H1 (cell line): ENCODE measurements at regions not wholly inside any gene's neighbourhood (a gene's known extent, or its start where the extent isn't known, plus 50 kb on each side); places are given as distances from the start of the nearest gene placed in this dataset.

Experiments used
- CTCF ChIA-PET: fragments of 300-600 bp; sonication (Branson Sonifier 250); formaldehyde crosslinking; loops from one replicate; lab custom pipeline; 2021; ENCODE audit not compliant: partially characterized antibody; lab: Charles Lee
- POLR2A ChIA-PET: fragments of 300-600 bp; sonication (Branson Sonifier 250); formaldehyde crosslinking; loops from one replicate; lab custom pipeline; 2021; ENCODE audit warnings: inconsistent platforms; ENCODE audit not compliant: partially characterized antibody; lab: Charles Lee
- DNase-seq, 2 experiments: peaks; one replicate each; pipeline versions ENCODE4 v3.0.0 to v3.0.0-alpha.2; 2010 to 2022; ENCODE audit warnings: low spot score in 2 of 2, low read depth in 1 of 2, mixed read lengths in 1 of 2
- FAIRE-seq: peaks from 2 replicates; lab custom pipeline; 2011; peaks lifted over from hg19 to GRCh38; lab: Jason Lieb, UNC
- H2AFZ ChIP-seq: 2 replicates; pipeline ENCODE4 v1.8.1; 2012; ENCODE audit warnings: low read length, inconsistent platforms
- H2AK5ac ChIP-seq: 2 replicates; pipeline ENCODE4 v1.6.1; 2013; ENCODE audit warnings: low read depth, low read length
- H2BK120ac ChIP-seq: replicated peaks from 2 replicates; pipeline ENCODE3; 2013; ENCODE audit warnings: low read depth, low read length, inconsistent platforms
- H2BK12ac ChIP-seq: 2 replicates; pipeline ENCODE4 v1.6.1; 2013; ENCODE audit warnings: low read depth, low read length
- H2BK15ac ChIP-seq: 2 replicates; pipeline ENCODE4 v1.6.1; 2013; ENCODE audit warnings: low read length
- H2BK20ac ChIP-seq: 2 replicates; pipeline ENCODE4 v1.6.1; 2013; ENCODE audit warnings: low read length
- H2BK5ac ChIP-seq: 2 replicates; pipeline ENCODE4 v1.6.1; 2013; ENCODE audit warnings: low read depth, low read length
- H3K14ac ChIP-seq: 2 replicates; pipeline ENCODE4 v1.6.1; 2013; ENCODE audit warnings: inconsistent platforms; ENCODE audit not compliant: insufficient read length
- H3K18ac ChIP-seq: 2 replicates; pipeline ENCODE4 v1.6.1; 2013; ENCODE audit warnings: low read length; ENCODE audit errors: extremely low read depth
- H3K23ac ChIP-seq: 2 replicates; pipeline ENCODE4 v1.6.1; 2013; ENCODE audit warnings: inconsistent platforms; ENCODE audit not compliant: insufficient read length
- H3K23me2 ChIP-seq: 2 replicates; pipeline ENCODE4 v1.6.1; 2013; ENCODE audit warnings: low read depth, low read length
- H3K27ac ChIP-seq: 2 replicates; pipeline ENCODE4 v1.6.1; 2011; ENCODE audit warnings: low read depth, low read length, inconsistent platforms
- H3K27me3 ChIP-seq, 4 experiments: replicated peaks in 1 of 4; 1 replicate in 1 of 4; 2 replicates in 3 of 4; pipeline versions ENCODE4 v1.6.1 to v1.8.1; 2011 to 2013; ENCODE audit warnings: low read length in 3 of 4, mild to moderate bottlenecking in 3 of 4, inconsistent platforms in 2 of 4, mixed read lengths in 2 of 4, moderate library complexity in 1 of 4; ENCODE audit not compliant: control insufficient read depth in 3 of 4, insufficient read depth in 3 of 4; ENCODE audit errors: extremely low read depth in 1 of 4
- H3K36me3 ChIP-seq, 4 experiments: 2 replicates each; pipeline versions ENCODE4 v1.6.1 to v1.8.1; 2011 to 2013; ENCODE audit warnings: mild to moderate bottlenecking in 4 of 4, low read length in 3 of 4, moderate library complexity in 2 of 4, control low read depth in 1 of 4, inconsistent platforms in 1 of 4; ENCODE audit not compliant: insufficient read depth in 4 of 4, control insufficient read depth in 2 of 4
- H3K4ac ChIP-seq: replicated peaks from 2 replicates; pipeline ENCODE3; 2013; ENCODE audit warnings: low read length, low read depth, mixed read lengths, inconsistent platforms; ENCODE audit not compliant: insufficient read length
- H3K4me1 ChIP-seq, 4 experiments: replicated peaks in 1 of 4; 1 replicate in 1 of 4; 2 replicates in 3 of 4; pipeline versions ENCODE4 v1.6.1 to v1.8.1; 2011 to 2013; ENCODE audit warnings: low read length in 3 of 4, inconsistent platforms in 2 of 4, mixed read lengths in 1 of 4; ENCODE audit not compliant: insufficient read depth in 4 of 4, control insufficient read depth in 3 of 4
- H3K4me2 ChIP-seq, 2 experiments: 2 replicates each; pipeline versions ENCODE4 v1.6.1 to v1.8.1; 2011 to 2013; ENCODE audit warnings: low read depth in 2 of 2, low read length in 2 of 2, control low read depth in 1 of 2, inconsistent platforms in 1 of 2, mild to moderate bottlenecking in 1 of 2; ENCODE audit not compliant: insufficient read depth in 1 of 2
- H3K4me3 ChIP-seq, 4 experiments: fragments of 200-600, 300-600 bp in 1 of 4; sonication (generic), shearing (Covaris generic), sonication (Bioruptor Twin) in 1 of 4; 2 replicates each; pipeline versions ENCODE4 v1.5.1 to v1.8.1; 2011 to 2016; ENCODE audit warnings: low read length in 4 of 4, low read depth in 3 of 4, control low read depth in 2 of 4, inconsistent platforms in 2 of 4, mild to moderate bottlenecking in 2 of 4, mixed read lengths in 1 of 4, moderate library complexity in 1 of 4; ENCODE audit not compliant: insufficient read depth in 2 of 4; ENCODE audit errors: extremely low read depth in 1 of 4
- H3K56ac ChIP-seq: replicated peaks from 2 replicates; pipeline ENCODE3; 2013; ENCODE audit warnings: low read depth, mild to moderate bottlenecking, mixed read lengths, low read length, inconsistent platforms; ENCODE audit not compliant: insufficient read length
- H3K79me1 ChIP-seq: 2 replicates; pipeline ENCODE4 v1.6.1; 2013; ENCODE audit warnings: low read depth, low read length, control low read depth
- H3K79me2 ChIP-seq, 2 experiments: 2 replicates each; pipeline versions ENCODE4 v1.6.1 to v1.8.1; 2012 to 2013; ENCODE audit warnings: low read length in 2 of 2, mild to moderate bottlenecking in 2 of 2, inconsistent platforms in 1 of 2; ENCODE audit not compliant: insufficient read depth in 2 of 2, control insufficient read depth in 1 of 2
- H3K9ac ChIP-seq, 4 experiments: replicated peaks in 1 of 4; 1 replicate in 1 of 4; 2 replicates in 3 of 4; pipeline versions ENCODE4 v1.6.1 to v1.8.1; 2011 to 2013; ENCODE audit warnings: low read depth in 3 of 4, low read length in 3 of 4, control low read depth in 2 of 4, mild to moderate bottlenecking in 2 of 4, moderate library complexity in 2 of 4, inconsistent platforms in 1 of 4; ENCODE audit errors: extremely low read depth in 1 of 4
- H3K9me3 ChIP-seq, 2 experiments: 2 replicates each; pipeline versions ENCODE4 v1.6.1 to v1.8.1; 2012 to 2013; ENCODE audit warnings: mild to moderate bottlenecking in 2 of 2, moderate library complexity in 2 of 2, control low read depth in 1 of 2, inconsistent platforms in 1 of 2, low read depth in 1 of 2, low read length in 1 of 2, mixed read lengths in 1 of 2; ENCODE audit not compliant: insufficient read depth in 2 of 2
- H4K20me1 ChIP-seq, 2 experiments: replicated peaks in 1 of 2; 2 replicates each; pipeline versions ENCODE3 to v1.8.1; 2011 to 2013; ENCODE audit warnings: inconsistent platforms in 2 of 2, low read length in 2 of 2, mild to moderate bottlenecking in 1 of 2; ENCODE audit not compliant: insufficient read depth in 2 of 2, control insufficient read depth in 1 of 2
- H4K5ac ChIP-seq: 2 replicates; pipeline ENCODE4 v1.6.1; 2013; ENCODE audit warnings: low read length, low read depth, mixed read lengths, inconsistent platforms; ENCODE audit not compliant: insufficient read length
- H4K8ac ChIP-seq: 2 replicates; pipeline ENCODE4 v1.8.0; 2013; ENCODE audit warnings: mild to moderate bottlenecking, moderate library complexity, low read length, inconsistent platforms; ENCODE audit not compliant: insufficient read depth; ENCODE audit errors: extremely low read depth
- H4K91ac ChIP-seq: replicated peaks from 2 replicates; pipeline ENCODE3; 2013; ENCODE audit warnings: low read length, mixed read lengths, inconsistent platforms; ENCODE audit not compliant: insufficient read length
- BRCA1 ChIP-seq: IDR thresholded peaks from 2 replicates; pipeline ENCODE4 v1.6.1; 2012; ENCODE audit warnings: low read depth, low read length, improper control_type of control experiment
- CBX8 ChIP-seq: fragments of 300-800, 300-1000 bp; sonication (generic); IDR thresholded peaks from 2 replicates; pipeline ENCODE4 v1.7.1; 2016; ENCODE audit warnings: low read depth, low read length, borderline replicate concordance
- FOSL1 ChIP-seq: IDR thresholded peaks from 2 replicates; pipeline ENCODE4 v1.6.1; 2011; ENCODE audit warnings: mild to moderate bottlenecking, low read depth, low read length, moderate library complexity; ENCODE audit not compliant: insufficient read depth
- HDAC6 ChIP-seq: IDR thresholded peaks from one replicate; pipeline ENCODE4 v1.7.1; 2012; ENCODE audit warnings: low read depth, mild to moderate bottlenecking, inconsistent platforms, low read length, moderate library complexity
- MAFK ChIP-seq: IDR thresholded peaks from 2 replicates; pipeline ENCODE4 v1.6.1; 2012; ENCODE audit warnings: low read depth, mild to moderate bottlenecking, improper control_type of control experiment, low read length
- POLR2AphosphoS5 ChIP-seq: IDR thresholded peaks from 2 replicates; pipeline ENCODE4 v1.6.1; 2011; ENCODE audit warnings: low read depth, low read length
- RFX5 ChIP-seq: IDR thresholded peaks from 2 replicates; pipeline ENCODE4 v1.6.1; 2011; ENCODE audit warnings: low read depth, low read length, improper control_type of control experiment, borderline replicate concordance
- RXRA ChIP-seq: IDR thresholded peaks from 2 replicates; pipeline ENCODE4 v1.6.1; 2011; ENCODE audit warnings: low read depth, mild to moderate bottlenecking, low read length, moderate library complexity; ENCODE audit not compliant: insufficient read depth
- SAP30 ChIP-seq: fragments of 300-600 bp; sonication (generic); IDR thresholded peaks from 2 replicates; pipeline ENCODE4 v1.7.1; 2012; ENCODE audit warnings: low read length, moderate library complexity, mild to moderate bottlenecking, inconsistent platforms; ENCODE audit not compliant: insufficient read depth, insufficient replicate concordance
- SP2 ChIP-seq: IDR thresholded peaks from 2 replicates; pipeline ENCODE4 v1.6.1; 2012; ENCODE audit warnings: mild to moderate bottlenecking, low read length, inconsistent platforms
- TAF7 ChIP-seq: optimal IDR thresholded peaks from 2 replicates; pipeline ENCODE3; 2011; ENCODE audit warnings: low read depth, mild to moderate bottlenecking, inconsistent platforms, low read length, moderate library complexity, borderline replicate concordance
- WGBS, 2 experiments: shearing (Covaris generic) in 1 of 2; methylation state at CpG; one replicate each; pipeline versions ENCODE4 v1.1.6 to v1.1.7; 2013 to 2015; ENCODE audit warnings: low lambda C conversion rate in 2 of 2, mixed read lengths in 2 of 2, inconsistent platforms in 1 of 2, low coverage in 1 of 2, missing lambda C conversion rate in 1 of 2; ENCODE audit not compliant: insufficient replicate concordance in 2 of 2, insufficient coverage in 1 of 2, insufficient read length in 1 of 2; ENCODE audit errors: extremely low coverage in 1 of 2, missing lambda C conversion rate in 1 of 2; 5-methylcytosine and 5-hydroxymethylcytosine counted together
- TF ChIP-seq, protein P1 (sequence below): IDR thresholded peaks from 2 replicates; pipeline ENCODE4 v1.6.1; 2012; ENCODE audit warnings: inconsistent platforms

- DNase-seq, result no peak
- CTCF ChIA-PET, result interaction anchor here (0.6 to 2.5 kb wide), 3 partner anchors 8 to 669 kb away, joined by 3 to 9 read pairs (median 5); no protein-coding TSS in a partner anchor
- TF ChIP-seq RXRA, result no peak
- no peak for TF ChIP-seq FOSL1
- no peak for TF ChIP-seq MAFK
- no peak for TF ChIP-seq CBX8
- TF ChIP-seq SP2, result no peak
- no peak for TF ChIP-seq HDAC6
- no peak for TF ChIP-seq TAF7
- TF ChIP-seq, protein P1, sequence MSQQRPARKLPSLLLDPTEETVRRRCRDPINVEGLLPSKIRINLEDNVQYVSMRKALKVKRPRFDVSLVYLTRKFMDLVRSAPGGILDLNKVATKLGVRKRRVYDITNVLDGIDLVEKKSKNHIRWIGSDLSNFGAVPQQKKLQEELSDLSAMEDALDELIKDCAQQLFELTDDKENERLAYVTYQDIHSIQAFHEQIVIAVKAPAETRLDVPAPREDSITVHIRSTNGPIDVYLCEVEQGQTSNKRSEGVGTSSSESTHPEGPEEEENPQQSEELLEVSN, result no peak
- TF ChIP-seq BRCA1, result no peak
- no peak for TF ChIP-seq POLR2AphosphoS5
- TF ChIP-seq SAP30, result no peak
- TF ChIP-seq RFX5, result no peak
These were observed 152.1 kb upstream of the NAV3 start for GRCh38 chr12:77678621-77679020.

More at GRCh38 chr12:77678621-77679020, 152.1 kb upstream of the NAV3 start:
- no peaks in the 10 kb centered on the region for H3K4me1 ChIP-seq
- no peaks in the 10 kb centered on the region for H3K79me2 ChIP-seq
- POLR2A ChIA-PET, result no interaction called here
- H2BK12ac ChIP-seq, result no peak overlapping the region
- no peak overlapping the region for H2AK5ac ChIP-seq
- no peak overlapping the region for H3K4me2 ChIP-seq
- H3K23me2 ChIP-seq, result no peaks in the 10 kb centered on the region
- H2BK15ac ChIP-seq, result no peak overlapping the region
- no peak overlapping the region for H3K23ac ChIP-seq
- no peak overlapping the region for H3K4me3 ChIP-seq
- no peak overlapping the region for H3K18ac ChIP-seq
- H4K20me1 ChIP-seq, result peaks cover 0 to 2% of the 10 kb centered on the region in 2 experiments
- H2BK5ac ChIP-seq, result no peak overlapping the region
- no peak overlapping the region for H3K14ac ChIP-seq
- no peaks in the 10 kb centered on the region for H3K9me3 ChIP-seq
- no peak overlapping the region for H2BK20ac ChIP-seq
- H3K27me3 ChIP-seq, result peaks cover 0 to 2% (median 0%) of the 10 kb centered on the region in 4 experiments; a peak in 2 of 7 replicates
- no peak overlapping the region for H4K5ac ChIP-seq
- no peak overlapping the region for H4K8ac ChIP-seq
- no peak for FAIRE-seq
- H3K36me3 ChIP-seq, result no peaks in the 10 kb centered on the region
- no peak overlapping the region for H2AFZ ChIP-seq
- WGBS, 2 experiments, result 93% methylated on average over 1 of the region's 1 CpG; no CpG with 5 or more reads in 1 of the 2 experiments
- H3K79me1 ChIP-seq, result no peaks in the 10 kb centered on the region
- no peak overlapping the region for H3K9ac ChIP-seq
- H3K56ac ChIP-seq, result no peak overlapping the region
- H4K91ac ChIP-seq, result no peak overlapping the region
- H2BK120ac ChIP-seq, result no peak overlapping the region
- H3K4ac ChIP-seq, result no peak overlapping the region
- H3K27ac ChIP-seq, result no peak overlapping the region
